ENCODE measurements at regions not wholly inside any gene's neighbourhood (a gene's known extent, or its start where the extent isn't known, plus 50 kb on each side); places are given as distances from the start of the nearest gene placed in this dataset.

DNA sequence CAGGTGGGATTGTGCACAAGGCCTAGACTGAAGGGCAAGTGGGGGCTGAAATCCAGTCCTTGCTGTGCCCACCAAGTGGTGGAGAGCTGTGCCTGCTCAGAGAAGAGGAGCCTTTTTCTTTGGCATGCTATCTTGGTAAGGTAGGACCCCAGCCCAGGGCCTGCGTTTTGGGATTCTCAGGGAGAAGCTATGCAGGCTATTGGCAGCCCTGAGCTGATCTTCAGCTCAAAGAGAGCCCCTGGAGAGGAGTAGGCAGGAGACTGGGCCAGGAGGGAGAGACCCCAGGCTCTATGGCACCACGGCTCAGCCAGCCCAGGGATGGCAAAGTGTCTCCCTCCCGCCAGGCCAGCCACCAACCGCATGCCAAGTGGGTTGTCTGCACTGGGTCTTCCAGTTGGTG is 119.2 kb upstream of the PCBD1 start:
- TF ChIP-seq, protein P1, sequence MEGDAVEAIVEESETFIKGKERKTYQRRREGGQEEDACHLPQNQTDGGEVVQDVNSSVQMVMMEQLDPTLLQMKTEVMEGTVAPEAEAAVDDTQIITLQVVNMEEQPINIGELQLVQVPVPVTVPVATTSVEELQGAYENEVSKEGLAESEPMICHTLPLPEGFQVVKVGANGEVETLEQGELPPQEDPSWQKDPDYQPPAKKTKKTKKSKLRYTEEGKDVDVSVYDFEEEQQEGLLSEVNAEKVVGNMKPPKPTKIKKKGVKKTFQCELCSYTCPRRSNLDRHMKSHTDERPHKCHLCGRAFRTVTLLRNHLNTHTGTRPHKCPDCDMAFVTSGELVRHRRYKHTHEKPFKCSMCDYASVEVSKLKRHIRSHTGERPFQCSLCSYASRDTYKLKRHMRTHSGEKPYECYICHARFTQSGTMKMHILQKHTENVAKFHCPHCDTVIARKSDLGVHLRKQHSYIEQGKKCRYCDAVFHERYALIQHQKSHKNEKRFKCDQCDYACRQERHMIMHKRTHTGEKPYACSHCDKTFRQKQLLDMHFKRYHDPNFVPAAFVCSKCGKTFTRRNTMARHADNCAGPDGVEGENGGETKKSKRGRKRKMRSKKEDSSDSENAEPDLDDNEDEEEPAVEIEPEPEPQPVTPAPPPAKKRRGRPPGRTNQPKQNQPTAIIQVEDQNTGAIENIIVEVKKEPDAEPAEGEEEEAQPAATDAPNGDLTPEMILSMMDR (conservative IDR thresholded peaks at IDR 0.05): no peak
- no peak for TF ChIP-seq EZH2 (IDR thresholded peaks at IDR 0.05; ENCODE audit: low read depth)
